ENCODE measurements at regions not wholly inside any gene's neighbourhood (a gene's known extent, or its start where the extent isn't known, plus 50 kb on each side); places are given as distances from the start of the nearest gene placed in this dataset.

GRCh38 chr5:165014439-165014838 is 1509.0 kb downstream of the MAT2B start:
- TF ChIP-seq, protein P1, sequence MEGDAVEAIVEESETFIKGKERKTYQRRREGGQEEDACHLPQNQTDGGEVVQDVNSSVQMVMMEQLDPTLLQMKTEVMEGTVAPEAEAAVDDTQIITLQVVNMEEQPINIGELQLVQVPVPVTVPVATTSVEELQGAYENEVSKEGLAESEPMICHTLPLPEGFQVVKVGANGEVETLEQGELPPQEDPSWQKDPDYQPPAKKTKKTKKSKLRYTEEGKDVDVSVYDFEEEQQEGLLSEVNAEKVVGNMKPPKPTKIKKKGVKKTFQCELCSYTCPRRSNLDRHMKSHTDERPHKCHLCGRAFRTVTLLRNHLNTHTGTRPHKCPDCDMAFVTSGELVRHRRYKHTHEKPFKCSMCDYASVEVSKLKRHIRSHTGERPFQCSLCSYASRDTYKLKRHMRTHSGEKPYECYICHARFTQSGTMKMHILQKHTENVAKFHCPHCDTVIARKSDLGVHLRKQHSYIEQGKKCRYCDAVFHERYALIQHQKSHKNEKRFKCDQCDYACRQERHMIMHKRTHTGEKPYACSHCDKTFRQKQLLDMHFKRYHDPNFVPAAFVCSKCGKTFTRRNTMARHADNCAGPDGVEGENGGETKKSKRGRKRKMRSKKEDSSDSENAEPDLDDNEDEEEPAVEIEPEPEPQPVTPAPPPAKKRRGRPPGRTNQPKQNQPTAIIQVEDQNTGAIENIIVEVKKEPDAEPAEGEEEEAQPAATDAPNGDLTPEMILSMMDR (conservative IDR thresholded peaks at IDR 0.05; ENCODE audit: low read length), result no peak
- no peak for TF ChIP-seq EZH2phosphoT487 (IDR thresholded peaks at IDR 0.05; ENCODE audit: borderline replicate concordance, low read depth, low read length)
